Superior temporal gyrus (tissue), 1 donor: ENCODE measurements at regions not wholly inside any gene's neighbourhood (a gene's known extent, or its start where the extent isn't known, plus 50 kb on each side); places are given as distances from the start of the nearest gene placed in this dataset.
"Not testable (repeated sequence)": the region's sequence is repeated elsewhere in the genome, so short reads cannot be mapped to it uniquely, and the experiment has no call there.

ENCODE experiments used
- DNase-seq: peaks from one replicate; pipeline ENCODE4 v3.0.0-alpha.2; 2016; ENCODE audit errors: extremely low spot score

GRCh38 chr21:16419188-16419921, 689.6 kb downstream of the USP25 start:
- DNase-seq = peak; percentile 74

GRCh38 chr21:16420031-16420724, 690.4 kb downstream of the USP25 start:
- DNase-seq = peak; percentile 85

- DNase-seq = no peak
Measured at GRCh38 chr21:16421007-16421406, 691.2 kb downstream of the USP25 start.

- DNase-seq = no peak
Measured at GRCh38 chr21:16421965-16422364, 692.2 kb downstream of the USP25 start.

GRCh38 chr21:16422702-16423101, 692.9 kb downstream of the USP25 start:
- DNase-seq = no peak

- peak; percentile 49 for DNase-seq
Measured at GRCh38 chr21:16423921-16424320, 694.1 kb downstream of the USP25 start.

- peak; percentile 70 for DNase-seq
Measured at GRCh38 chr21:16424331-16424751, 694.6 kb downstream of the USP25 start.

GRCh38 chr21:16425376-16425775, 695.6 kb downstream of the USP25 start:
- no peak for DNase-seq

- DNase-seq = no peak
Measured at GRCh38 chr21:16426936-16427335, 697.2 kb downstream of the USP25 start.

- DNase-seq = no peak
Measured at GRCh38 chr21:16427587-16428087, 697.9 kb downstream of the USP25 start.

GRCh38 chr21:16437586-16437985, 707.8 kb downstream of the USP25 start:
- no peak for DNase-seq

- no peak for DNase-seq
Measured at GRCh38 chr21:16438761-16439160, 709.0 kb downstream of the USP25 start.

- DNase-seq = no peak
Measured at GRCh38 chr21:16441789-16442188, 712.0 kb downstream of the USP25 start.

GRCh38 chr21:16454399-16454798, 724.6 kb downstream of the USP25 start:
- no peak for DNase-seq

- DNase-seq = no peak
Measured at GRCh38 chr21:16455526-16455925, 725.7 kb downstream of the USP25 start.

- peak; percentile 87 for DNase-seq
Measured at GRCh38 chr21:16455978-16456377, 726.2 kb downstream of the USP25 start.

GRCh38 chr21:16457498-16457897, 727.7 kb downstream of the USP25 start:
- DNase-seq = no peak

- DNase-seq = no peak
Measured at GRCh38 chr21:16460936-16461335, 731.2 kb downstream of the USP25 start.

GRCh38 chr21:16464211-16464889, 734.6 kb downstream of the USP25 start:
- DNase-seq = not testable (repeated sequence)

- DNase-seq = no peak
Measured at GRCh38 chr21:16468184-16468583, 738.4 kb downstream of the USP25 start.

- DNase-seq = peak; percentile 48
Measured at GRCh38 chr21:16473988-16474387, 744.2 kb downstream of the USP25 start.

- DNase-seq = no peak
Measured at GRCh38 chr21:16476056-16476825, 746.5 kb downstream of the USP25 start.
